ENCODE measurements at regions not wholly inside any gene's neighbourhood (a gene's known extent, or its start where the extent isn't known, plus 50 kb on each side); places are given as distances from the start of the nearest gene placed in this dataset.

DNA sequence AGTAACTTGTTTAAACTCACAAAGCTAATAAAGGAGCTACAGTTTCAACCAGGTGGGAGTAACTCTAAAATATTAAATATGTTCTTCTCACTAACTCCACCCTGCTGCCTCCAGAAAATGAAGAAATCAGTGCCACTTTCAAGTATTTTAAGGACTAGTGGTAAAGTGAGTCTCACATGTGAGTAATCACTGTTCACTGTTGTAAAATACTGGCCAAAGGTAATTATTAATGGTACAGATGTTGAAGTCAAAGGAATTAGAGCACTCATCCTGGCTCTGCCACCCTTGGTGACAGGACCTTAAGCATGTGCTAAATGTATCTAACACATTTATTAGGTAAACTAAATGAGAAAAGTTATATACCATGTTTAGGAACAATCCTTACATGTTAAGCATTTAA lies 430.7 kb downstream of the BRINP1 start (continued):
- no peak for TF ChIP-seq SRF (IDR thresholded peaks at IDR 0.05; ENCODE audit: low read depth in 2 of 2, low read length in 2 of 2)
- TF ChIP-seq SIN3A (IDR thresholded peaks at IDR 0.05; ENCODE audit: low read depth, low read length): no peak
- TF ChIP-seq ZNF274 (IDR thresholded peaks at IDR 0.05; ENCODE audit: insufficient read depth, insufficient read length): no peak
- TF ChIP-seq NFYA (IDR thresholded peaks at IDR 0.05; ENCODE audit: borderline replicate concordance, low read depth, low read length): no peak

GRCh38 chr9:118940473-118940872 lies 428.8 kb downstream of the BRINP1 start:
- no peak for FAIRE-seq
- DNase-seq (ENCODE audit: low read depth, low spot score): no peak
- Histone ChIP-seq H3K27ac (ENCODE audit: control insufficient read depth, insufficient read depth) (no peak overlapping the region), H3K9ac (ENCODE audit: control insufficient read depth, insufficient read depth, low read length) (no peak overlapping the region), H3K36me3 (ENCODE audit: control insufficient read depth in 2 of 2, insufficient read depth in 2 of 2, low read length in 1 of 2) (no peaks in the 10 kb centered on the region), H3K4me2 (ENCODE audit: control insufficient read depth, insufficient read depth) (no peak overlapping the region), H3K4me1 (ENCODE audit: control insufficient read depth, insufficient read depth, low read length) (no peaks in the 10 kb centered on the region), H4K20me1 (ENCODE audit: control insufficient read depth, insufficient read depth) (no peaks in the 10 kb centered on the region), H3K9me3 (replicated peaks; ENCODE audit: control insufficient read depth, insufficient read depth, low read length) (no peaks in the 10 kb centered on the region), H3K79me2 (ENCODE audit: control insufficient read depth, insufficient read depth, low read length) (no peaks in the 10 kb centered on the region), H3K4me3 (no peak overlapping the region), H3K27me3 (replicated peaks in 1 of 2; ENCODE audit: control insufficient read depth in 2 of 2, insufficient read depth in 2 of 2, low read length in 1 of 2) (no peaks in the 10 kb centered on the region), H2AFZ (ENCODE audit: control insufficient read depth, low read depth, low read length) (no peak overlapping the region)
- WGBS (ENCODE audit: insufficient coverage, insufficient replicate concordance, low lambda C conversion rate, missing lambda C conversion rate): 0% methylated on average over 1 of the region's 1 CpG
- CTCF ChIA-PET: no interaction called here
- intact Hi-C loops (cut with micrococcal nuclease; ENCODE audit: unreplicated experiment): no loop called here
- BruUV-seq (replicated peaks): no TSS peak
- TF ChIP-seq ATF7 (IDR thresholded peaks at IDR 0.05; ENCODE audit: low read depth): no peak
- no peak for TF ChIP-seq HCFC1 (IDR thresholded peaks at IDR 0.05; ENCODE audit: low read length)
- no peak for TF ChIP-seq TARDBP (IDR thresholded peaks at IDR 0.05; ENCODE audit: borderline replicate concordance)
- no peak for TF ChIP-seq REST (IDR thresholded peaks at IDR 0.05; ENCODE audit: low read depth, low read length)
- TF ChIP-seq SREBF1 (IDR thresholded peaks at IDR 0.05; ENCODE audit: low read length): no peak
- no peak for TF ChIP-seq ZBTB40 (IDR thresholded peaks at IDR 0.05; ENCODE audit: borderline replicate concordance)
- no peak for ATAC-seq
- RAD21 ChIA-PET (ENCODE audit: unreplicated experiment): no interaction called here
- SMC1A ChIA-PET (ENCODE audit: uncharacterized antibody, unreplicated experiment): no interaction called here
- in situ Hi-C loops (cut with MboI): no loop called here
- POLR2A ChIA-PET: no interaction called here

Data from GM12878 (cell line).